ENCODE measurements at regions not wholly inside any gene's neighbourhood (a gene's known extent, or its start where the extent isn't known, plus 50 kb on each side); places are given as distances from the start of the nearest gene placed in this dataset.

- in situ Hi-C loops (cut with HindIII; ENCODE audit: low sequenced_read_pairs), result no loop called here
- DNase-seq (ENCODE audit: low spot score), result peak; percentile 54
These were observed 285.8 kb downstream of the ZNF608 start for GRCh38 chr5:124460642-124461041.

GRCh38 chr5:124459984-124460383 is 286.5 kb downstream of the ZNF608 start:
- no peak for DNase-seq (ENCODE audit: low spot score)
- in situ Hi-C loops (cut with HindIII; ENCODE audit: low sequenced_read_pairs), result no loop called here

- no peak for DNase-seq (ENCODE audit: low spot score)
- in situ Hi-C loops (cut with HindIII; ENCODE audit: low sequenced_read_pairs), result no loop called here
These were observed 288.5 kb downstream of the ZNF608 start for GRCh38 chr5:124457901-124458300.

- in situ Hi-C loops (cut with HindIII; ENCODE audit: low sequenced_read_pairs), result no loop called here
- peak; percentile 65 for DNase-seq (ENCODE audit: low spot score)
These were observed 289.3 kb downstream of the ZNF608 start for GRCh38 chr5:124457101-124457500.

GRCh38 chr5:124456249-124456648 is 290.2 kb downstream of the ZNF608 start:
- in situ Hi-C loops (cut with HindIII; ENCODE audit: low sequenced_read_pairs), result no loop called here
- DNase-seq (ENCODE audit: low spot score), result no peak

- in situ Hi-C loops (cut with HindIII; ENCODE audit: low sequenced_read_pairs), result no loop called here
- DNase-seq (ENCODE audit: low spot score), result no peak
These were observed 292.4 kb downstream of the ZNF608 start for GRCh38 chr5:124454081-124454480.

- in situ Hi-C loops (cut with HindIII; ENCODE audit: low sequenced_read_pairs), result no loop called here
- no peak for DNase-seq (ENCODE audit: low spot score)
These were observed 293.0 kb downstream of the ZNF608 start for GRCh38 chr5:124453221-124454051.

GRCh38 chr5:124452412-124452811 is 294.0 kb downstream of the ZNF608 start:
- in situ Hi-C loops (cut with HindIII; ENCODE audit: low sequenced_read_pairs), result no loop called here
- no peak for DNase-seq (ENCODE audit: low spot score)

GRCh38 chr5:124451721-124452383 is 294.6 kb downstream of the ZNF608 start:
- in situ Hi-C loops (cut with HindIII; ENCODE audit: low sequenced_read_pairs), result no loop called here
- DNase-seq (ENCODE audit: low spot score), result no peak

- no peak for DNase-seq (ENCODE audit: low spot score)
- in situ Hi-C loops (cut with HindIII; ENCODE audit: low sequenced_read_pairs), result no loop called here
These were observed 300.3 kb downstream of the ZNF608 start for GRCh38 chr5:124446120-124446519.

GRCh38 chr5:124445070-124445619 is 301.3 kb downstream of the ZNF608 start:
- DNase-seq (ENCODE audit: low spot score), result no peak
- in situ Hi-C loops (cut with HindIII; ENCODE audit: low sequenced_read_pairs), result no loop called here

GRCh38 chr5:124444147-124444775 is 302.2 kb downstream of the ZNF608 start:
- in situ Hi-C loops (cut with HindIII; ENCODE audit: low sequenced_read_pairs), result no loop called here
- DNase-seq (ENCODE audit: low spot score), result no peak

GRCh38 chr5:124440471-124440870 is 306.0 kb downstream of the ZNF608 start:
- in situ Hi-C loops (cut with HindIII; ENCODE audit: low sequenced_read_pairs), result no loop called here
- no peak for DNase-seq (ENCODE audit: low spot score)

GRCh38 chr5:124439609-124440008 is 306.8 kb downstream of the ZNF608 start:
- DNase-seq (ENCODE audit: low spot score), result no peak
- in situ Hi-C loops (cut with HindIII; ENCODE audit: low sequenced_read_pairs), result no loop called here

- in situ Hi-C loops (cut with HindIII; ENCODE audit: low sequenced_read_pairs), result no loop called here
- no peak for DNase-seq (ENCODE audit: low spot score)
These were observed 307.5 kb downstream of the ZNF608 start for GRCh38 chr5:124438903-124439281.

GRCh38 chr5:124438026-124438902 is 308.2 kb downstream of the ZNF608 start:
- in situ Hi-C loops (cut with HindIII; ENCODE audit: low sequenced_read_pairs), result no loop called here
- DNase-seq (ENCODE audit: low spot score), result no peak

GRCh38 chr5:124436294-124436693 is 310.1 kb downstream of the ZNF608 start:
- no peak for DNase-seq (ENCODE audit: low spot score)
- in situ Hi-C loops (cut with HindIII; ENCODE audit: low sequenced_read_pairs), result no loop called here

- DNase-seq (ENCODE audit: low spot score), result no peak
- in situ Hi-C loops (cut with HindIII; ENCODE audit: low sequenced_read_pairs), result no loop called here
These were observed 313.3 kb downstream of the ZNF608 start for GRCh38 chr5:124433170-124433569.

GRCh38 chr5:124421584-124421983 is 324.9 kb downstream of the ZNF608 start:
- no peak for DNase-seq (ENCODE audit: low spot score)

More at GRCh38 chr5:124421584-124421983, 324.9 kb downstream of the ZNF608 start:
- in situ Hi-C loops (cut with HindIII; ENCODE audit: low sequenced_read_pairs), result no loop called here
